ENCODE measurements at regions not wholly inside any gene's neighbourhood (a gene's known extent, or its start where the extent isn't known, plus 50 kb on each side); places are given as distances from the start of the nearest gene placed in this dataset.

DNA sequence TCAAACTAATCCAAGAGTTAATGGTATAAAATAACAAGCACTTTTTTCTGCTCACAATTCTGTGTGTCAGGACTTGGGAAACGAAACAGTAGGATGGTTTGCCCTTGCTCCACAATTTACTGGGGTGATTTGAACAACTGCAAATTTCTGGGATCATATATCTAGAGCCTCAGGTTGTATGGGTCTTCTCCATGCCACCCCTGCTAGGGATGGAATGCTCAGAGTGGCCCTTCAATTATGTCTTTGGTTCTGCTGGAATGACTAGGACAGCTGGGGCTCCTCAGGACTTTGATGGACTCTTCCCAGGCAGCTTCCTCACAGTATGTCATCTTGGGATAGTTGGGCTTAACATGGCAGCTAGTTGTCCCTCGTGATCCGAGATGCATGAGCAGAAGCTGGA lies 223.0 kb upstream of the ANO5 start (continued):
- TF ChIP-seq, protein P1, sequence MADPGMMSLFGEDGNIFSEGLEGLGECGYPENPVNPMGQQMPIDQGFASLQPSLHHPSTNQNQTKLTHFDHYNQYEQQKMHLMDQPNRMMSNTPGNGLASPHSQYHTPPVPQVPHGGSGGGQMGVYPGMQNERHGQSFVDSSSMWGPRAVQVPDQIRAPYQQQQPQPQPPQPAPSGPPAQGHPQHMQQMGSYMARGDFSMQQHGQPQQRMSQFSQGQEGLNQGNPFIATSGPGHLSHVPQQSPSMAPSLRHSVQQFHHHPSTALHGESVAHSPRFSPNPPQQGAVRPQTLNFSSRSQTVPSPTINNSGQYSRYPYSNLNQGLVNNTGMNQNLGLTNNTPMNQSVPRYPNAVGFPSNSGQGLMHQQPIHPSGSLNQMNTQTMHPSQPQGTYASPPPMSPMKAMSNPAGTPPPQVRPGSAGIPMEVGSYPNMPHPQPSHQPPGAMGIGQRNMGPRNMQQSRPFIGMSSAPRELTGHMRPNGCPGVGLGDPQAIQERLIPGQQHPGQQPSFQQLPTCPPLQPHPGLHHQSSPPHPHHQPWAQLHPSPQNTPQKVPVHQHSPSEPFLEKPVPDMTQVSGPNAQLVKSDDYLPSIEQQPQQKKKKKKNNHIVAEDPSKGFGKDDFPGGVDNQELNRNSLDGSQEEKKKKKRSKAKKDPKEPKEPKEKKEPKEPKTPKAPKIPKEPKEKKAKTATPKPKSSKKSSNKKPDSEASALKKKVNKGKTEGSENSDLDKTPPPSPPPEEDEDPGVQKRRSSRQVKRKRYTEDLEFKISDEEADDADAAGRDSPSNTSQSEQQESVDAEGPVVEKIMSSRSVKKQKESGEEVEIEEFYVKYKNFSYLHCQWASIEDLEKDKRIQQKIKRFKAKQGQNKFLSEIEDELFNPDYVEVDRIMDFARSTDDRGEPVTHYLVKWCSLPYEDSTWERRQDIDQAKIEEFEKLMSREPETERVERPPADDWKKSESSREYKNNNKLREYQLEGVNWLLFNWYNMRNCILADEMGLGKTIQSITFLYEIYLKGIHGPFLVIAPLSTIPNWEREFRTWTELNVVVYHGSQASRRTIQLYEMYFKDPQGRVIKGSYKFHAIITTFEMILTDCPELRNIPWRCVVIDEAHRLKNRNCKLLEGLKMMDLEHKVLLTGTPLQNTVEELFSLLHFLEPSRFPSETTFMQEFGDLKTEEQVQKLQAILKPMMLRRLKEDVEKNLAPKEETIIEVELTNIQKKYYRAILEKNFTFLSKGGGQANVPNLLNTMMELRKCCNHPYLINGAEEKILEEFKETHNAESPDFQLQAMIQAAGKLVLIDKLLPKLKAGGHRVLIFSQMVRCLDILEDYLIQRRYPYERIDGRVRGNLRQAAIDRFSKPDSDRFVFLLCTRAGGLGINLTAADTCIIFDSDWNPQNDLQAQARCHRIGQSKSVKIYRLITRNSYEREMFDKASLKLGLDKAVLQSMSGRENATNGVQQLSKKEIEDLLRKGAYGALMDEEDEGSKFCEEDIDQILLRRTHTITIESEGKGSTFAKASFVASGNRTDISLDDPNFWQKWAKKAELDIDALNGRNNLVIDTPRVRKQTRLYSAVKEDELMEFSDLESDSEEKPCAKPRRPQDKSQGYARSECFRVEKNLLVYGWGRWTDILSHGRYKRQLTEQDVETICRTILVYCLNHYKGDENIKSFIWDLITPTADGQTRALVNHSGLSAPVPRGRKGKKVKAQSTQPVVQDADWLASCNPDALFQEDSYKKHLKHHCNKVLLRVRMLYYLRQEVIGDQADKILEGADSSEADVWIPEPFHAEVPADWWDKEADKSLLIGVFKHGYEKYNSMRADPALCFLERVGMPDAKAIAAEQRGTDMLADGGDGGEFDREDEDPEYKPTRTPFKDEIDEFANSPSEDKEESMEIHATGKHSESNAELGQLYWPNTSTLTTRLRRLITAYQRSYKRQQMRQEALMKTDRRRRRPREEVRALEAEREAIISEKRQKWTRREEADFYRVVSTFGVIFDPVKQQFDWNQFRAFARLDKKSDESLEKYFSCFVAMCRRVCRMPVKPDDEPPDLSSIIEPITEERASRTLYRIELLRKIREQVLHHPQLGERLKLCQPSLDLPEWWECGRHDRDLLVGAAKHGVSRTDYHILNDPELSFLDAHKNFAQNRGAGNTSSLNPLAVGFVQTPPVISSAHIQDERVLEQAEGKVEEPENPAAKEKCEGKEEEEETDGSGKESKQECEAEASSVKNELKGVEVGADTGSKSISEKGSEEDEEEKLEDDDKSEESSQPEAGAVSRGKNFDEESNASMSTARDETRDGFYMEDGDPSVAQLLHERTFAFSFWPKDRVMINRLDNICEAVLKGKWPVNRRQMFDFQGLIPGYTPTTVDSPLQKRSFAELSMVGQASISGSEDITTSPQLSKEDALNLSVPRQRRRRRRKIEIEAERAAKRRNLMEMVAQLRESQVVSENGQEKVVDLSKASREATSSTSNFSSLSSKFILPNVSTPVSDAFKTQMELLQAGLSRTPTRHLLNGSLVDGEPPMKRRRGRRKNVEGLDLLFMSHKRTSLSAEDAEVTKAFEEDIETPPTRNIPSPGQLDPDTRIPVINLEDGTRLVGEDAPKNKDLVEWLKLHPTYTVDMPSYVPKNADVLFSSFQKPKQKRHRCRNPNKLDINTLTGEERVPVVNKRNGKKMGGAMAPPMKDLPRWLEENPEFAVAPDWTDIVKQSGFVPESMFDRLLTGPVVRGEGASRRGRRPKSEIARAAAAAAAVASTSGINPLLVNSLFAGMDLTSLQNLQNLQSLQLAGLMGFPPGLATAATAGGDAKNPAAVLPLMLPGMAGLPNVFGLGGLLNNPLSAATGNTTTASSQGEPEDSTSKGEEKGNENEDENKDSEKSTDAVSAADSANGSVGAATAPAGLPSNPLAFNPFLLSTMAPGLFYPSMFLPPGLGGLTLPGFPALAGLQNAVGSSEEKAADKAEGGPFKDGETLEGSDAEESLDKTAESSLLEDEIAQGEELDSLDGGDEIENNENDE (IDR thresholded peaks at IDR 0.05; ENCODE audit: low read depth, low read length): no peak
- TF ChIP-seq HDAC6 (IDR thresholded peaks at IDR 0.05; ENCODE audit: low read depth, low read length): no peak
- TF ChIP-seq, protein P2, sequence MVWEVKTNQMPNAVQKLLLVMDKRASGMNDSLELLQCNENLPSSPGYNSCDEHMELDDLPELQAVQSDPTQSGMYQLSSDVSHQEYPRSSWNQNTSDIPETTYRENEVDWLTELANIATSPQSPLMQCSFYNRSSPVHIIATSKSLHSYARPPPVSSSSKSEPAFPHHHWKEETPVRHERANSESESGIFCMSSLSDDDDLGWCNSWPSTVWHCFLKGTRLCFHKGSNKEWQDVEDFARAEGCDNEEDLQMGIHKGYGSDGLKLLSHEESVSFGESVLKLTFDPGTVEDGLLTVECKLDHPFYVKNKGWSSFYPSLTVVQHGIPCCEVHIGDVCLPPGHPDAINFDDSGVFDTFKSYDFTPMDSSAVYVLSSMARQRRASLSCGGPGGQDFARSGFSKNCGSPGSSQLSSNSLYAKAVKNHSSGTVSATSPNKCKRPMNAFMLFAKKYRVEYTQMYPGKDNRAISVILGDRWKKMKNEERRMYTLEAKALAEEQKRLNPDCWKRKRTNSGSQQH (CRISPR knock-in tag; IDR thresholded peaks at IDR 0.05): no peak
- TF ChIP-seq HLTF (IDR thresholded peaks at IDR 0.05): no peak
- TF ChIP-seq ZNF12 (CRISPR knock-in tag; IDR thresholded peaks at IDR 0.05): no peak
- TF ChIP-seq, protein P3, sequence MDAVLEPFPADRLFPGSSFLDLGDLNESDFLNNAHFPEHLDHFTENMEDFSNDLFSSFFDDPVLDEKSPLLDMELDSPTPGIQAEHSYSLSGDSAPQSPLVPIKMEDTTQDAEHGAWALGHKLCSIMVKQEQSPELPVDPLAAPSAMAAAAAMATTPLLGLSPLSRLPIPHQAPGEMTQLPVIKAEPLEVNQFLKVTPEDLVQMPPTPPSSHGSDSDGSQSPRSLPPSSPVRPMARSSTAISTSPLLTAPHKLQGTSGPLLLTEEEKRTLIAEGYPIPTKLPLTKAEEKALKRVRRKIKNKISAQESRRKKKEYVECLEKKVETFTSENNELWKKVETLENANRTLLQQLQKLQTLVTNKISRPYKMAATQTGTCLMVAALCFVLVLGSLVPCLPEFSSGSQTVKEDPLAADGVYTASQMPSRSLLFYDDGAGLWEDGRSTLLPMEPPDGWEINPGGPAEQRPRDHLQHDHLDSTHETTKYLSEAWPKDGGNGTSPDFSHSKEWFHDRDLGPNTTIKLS (IDR thresholded peaks at IDR 0.05; ENCODE audit: borderline replicate concordance, low read depth): no peak
- TF ChIP-seq, protein P4, sequence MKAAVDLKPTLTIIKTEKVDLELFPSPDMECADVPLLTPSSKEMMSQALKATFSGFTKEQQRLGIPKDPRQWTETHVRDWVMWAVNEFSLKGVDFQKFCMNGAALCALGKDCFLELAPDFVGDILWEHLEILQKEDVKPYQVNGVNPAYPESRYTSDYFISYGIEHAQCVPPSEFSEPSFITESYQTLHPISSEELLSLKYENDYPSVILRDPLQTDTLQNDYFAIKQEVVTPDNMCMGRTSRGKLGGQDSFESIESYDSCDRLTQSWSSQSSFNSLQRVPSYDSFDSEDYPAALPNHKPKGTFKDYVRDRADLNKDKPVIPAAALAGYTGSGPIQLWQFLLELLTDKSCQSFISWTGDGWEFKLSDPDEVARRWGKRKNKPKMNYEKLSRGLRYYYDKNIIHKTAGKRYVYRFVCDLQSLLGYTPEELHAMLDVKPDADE (conservative IDR thresholded peaks at IDR 0.05; ENCODE audit: control insufficient read depth, low read depth, low read length): no peak
